ENCODE measurements at regions not wholly inside any gene's neighbourhood (a gene's known extent, or its start where the extent isn't known, plus 50 kb on each side); places are given as distances from the start of the nearest gene placed in this dataset.

DNA sequence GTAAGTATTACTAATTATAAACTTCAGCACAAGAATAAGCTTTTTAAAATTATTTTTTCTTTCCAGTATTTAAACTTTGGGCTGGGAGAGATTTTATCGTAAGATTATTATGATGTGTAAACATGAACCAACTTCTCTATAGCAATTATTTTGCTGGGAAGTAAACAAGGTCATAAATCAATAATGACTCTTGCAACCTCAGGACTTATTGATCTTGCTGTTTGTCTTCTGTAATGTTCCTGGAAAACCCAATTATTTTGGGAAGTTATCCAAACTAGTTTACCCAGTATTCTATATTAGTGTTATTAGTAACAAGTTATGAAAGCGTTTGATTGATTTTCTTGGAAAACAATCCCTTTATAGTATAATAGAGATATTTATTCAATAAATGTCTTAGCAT is 174.9 kb downstream of the PPP1R2C start:
- Histone ChIP-seq H3K9me3 (ENCODE audit: control insufficient read depth, low read depth, low read length) (no peaks in the 10 kb centered on the region), H3K36me3 (ENCODE audit: control insufficient read depth in 2 of 2, extremely low read depth in 1 of 2, insufficient read depth in 2 of 2, low read length in 2 of 2) (no peaks in the 10 kb centered on the region), H3K4me3 (ENCODE audit: control insufficient read depth in 2 of 3, extremely low read depth in 1 of 3, insufficient read depth in 2 of 3, low read depth in 1 of 3, low read length in 3 of 3) (no peak overlapping the region), H3K27me3 (ENCODE audit: control insufficient read depth, extremely low read depth, insufficient read depth, low read length) (no peaks in the 10 kb centered on the region), H3K79me2 (ENCODE audit: control insufficient read depth, insufficient read depth, low read length) (no peaks in the 10 kb centered on the region), H3K4me2 (ENCODE audit: control insufficient read depth, extremely low read depth, insufficient read depth, low read depth, low read length) (no peak overlapping the region), H3K4me1 (ENCODE audit: control insufficient read depth, extremely low read depth, insufficient read depth, low read length) (no peaks in the 10 kb centered on the region), H3K9ac (ENCODE audit: control insufficient read depth, extremely low read depth, insufficient read depth, low read length) (no peak overlapping the region), H3K9me1 (ENCODE audit: control insufficient read depth, extremely low read depth, insufficient read depth, low read length) (no peaks in the 10 kb centered on the region), H4K20me1 (ENCODE audit: control insufficient read depth, extremely low read depth, insufficient read depth, low read length) (no peaks in the 10 kb centered on the region), H3K27ac (ENCODE audit: control insufficient read depth, insufficient read depth, low read length) (no peak overlapping the region), H2AFZ (ENCODE audit: control insufficient read depth, low read length) (no peak overlapping the region)
- dilution Hi-C loops (cut with MboI; ENCODE audit: extremely low pct_ligation_motif_present, low sequenced_read_pairs), result no loop called here
- DNase-seq (ENCODE audit: low read depth, low spot score) (no peak), FAIRE-seq (no peak)
- TF ChIP-seq EZH2 (IDR thresholded peaks at IDR 0.05; ENCODE audit: low read length), result no peak
- TF ChIP-seq, protein P1, sequence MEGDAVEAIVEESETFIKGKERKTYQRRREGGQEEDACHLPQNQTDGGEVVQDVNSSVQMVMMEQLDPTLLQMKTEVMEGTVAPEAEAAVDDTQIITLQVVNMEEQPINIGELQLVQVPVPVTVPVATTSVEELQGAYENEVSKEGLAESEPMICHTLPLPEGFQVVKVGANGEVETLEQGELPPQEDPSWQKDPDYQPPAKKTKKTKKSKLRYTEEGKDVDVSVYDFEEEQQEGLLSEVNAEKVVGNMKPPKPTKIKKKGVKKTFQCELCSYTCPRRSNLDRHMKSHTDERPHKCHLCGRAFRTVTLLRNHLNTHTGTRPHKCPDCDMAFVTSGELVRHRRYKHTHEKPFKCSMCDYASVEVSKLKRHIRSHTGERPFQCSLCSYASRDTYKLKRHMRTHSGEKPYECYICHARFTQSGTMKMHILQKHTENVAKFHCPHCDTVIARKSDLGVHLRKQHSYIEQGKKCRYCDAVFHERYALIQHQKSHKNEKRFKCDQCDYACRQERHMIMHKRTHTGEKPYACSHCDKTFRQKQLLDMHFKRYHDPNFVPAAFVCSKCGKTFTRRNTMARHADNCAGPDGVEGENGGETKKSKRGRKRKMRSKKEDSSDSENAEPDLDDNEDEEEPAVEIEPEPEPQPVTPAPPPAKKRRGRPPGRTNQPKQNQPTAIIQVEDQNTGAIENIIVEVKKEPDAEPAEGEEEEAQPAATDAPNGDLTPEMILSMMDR (optimal IDR thresholded peaks at IDR 0.05 in 1 of 3, IDR thresholded peaks at IDR 0.05 in 1 of 3, conservative IDR thresholded peaks at IDR 0.05 in 1 of 3; ENCODE audit: extremely low read depth in 1 of 3, insufficient read depth in 2 of 3, low read length in 3 of 3), result no peak

DNA sequence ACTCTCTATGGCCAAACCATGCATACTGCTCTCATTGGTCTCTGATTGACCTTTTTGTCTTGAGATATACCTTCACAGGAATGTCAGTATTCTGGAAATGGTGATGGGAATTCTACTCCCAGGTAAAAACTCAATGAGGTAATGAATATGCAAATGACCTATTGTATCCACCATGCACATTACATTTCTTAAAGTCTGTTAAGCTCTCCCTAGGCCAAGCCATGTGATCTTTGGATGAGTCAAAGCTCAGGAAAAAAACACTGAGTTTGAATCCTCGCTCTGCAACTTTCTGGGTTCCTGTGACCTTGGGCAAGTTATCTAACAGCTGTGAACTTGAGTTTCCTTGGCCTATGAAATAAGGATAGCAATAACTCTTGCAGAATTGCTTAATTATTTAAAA is 175.4 kb downstream of the PPP1R2C start:
- no peak overlapping the region for H3K27ac ChIP-seq (ENCODE audit: control insufficient read depth, insufficient read depth, low read length)
- H3K4me1 ChIP-seq (ENCODE audit: control insufficient read depth, extremely low read depth, insufficient read depth, low read length), result no peaks in the 10 kb centered on the region
- no peaks in the 10 kb centered on the region for H4K20me1 ChIP-seq (ENCODE audit: control insufficient read depth, extremely low read depth, insufficient read depth, low read length)
- no peak overlapping the region for H3K4me3 ChIP-seq (ENCODE audit: control insufficient read depth in 2 of 3, extremely low read depth in 1 of 3, insufficient read depth in 2 of 3, low read depth in 1 of 3, low read length in 3 of 3)
- no peaks in the 10 kb centered on the region for H3K36me3 ChIP-seq (ENCODE audit: control insufficient read depth in 2 of 2, extremely low read depth in 1 of 2, insufficient read depth in 2 of 2, low read length in 2 of 2)
- no peak overlapping the region for H2AFZ ChIP-seq (ENCODE audit: control insufficient read depth, low read length)
- no peaks in the 10 kb centered on the region for H3K9me1 ChIP-seq (ENCODE audit: control insufficient read depth, extremely low read depth, insufficient read depth, low read length)
- H3K9ac ChIP-seq (ENCODE audit: control insufficient read depth, extremely low read depth, insufficient read depth, low read length), result no peak overlapping the region
- dilution Hi-C loops (cut with MboI; ENCODE audit: extremely low pct_ligation_motif_present, low sequenced_read_pairs), result no loop called here
- H3K79me2 ChIP-seq (ENCODE audit: control insufficient read depth, insufficient read depth, low read length), result no peaks in the 10 kb centered on the region
- no peak for TF ChIP-seq EZH2 (IDR thresholded peaks at IDR 0.05; ENCODE audit: low read length)
- TF ChIP-seq, protein P1 (optimal IDR thresholded peaks at IDR 0.05 in 1 of 3, IDR thresholded peaks at IDR 0.05 in 1 of 3, conservative IDR thresholded peaks at IDR 0.05 in 1 of 3; ENCODE audit: extremely low read depth in 1 of 3, insufficient read depth in 2 of 3, low read length in 3 of 3), result no peak
- H3K4me2 ChIP-seq (ENCODE audit: control insufficient read depth, extremely low read depth, insufficient read depth, low read depth, low read length), result no peak overlapping the region
- H3K27me3 ChIP-seq (ENCODE audit: control insufficient read depth, extremely low read depth, insufficient read depth, low read length), result no peaks in the 10 kb centered on the region
- DNase-seq (ENCODE audit: low read depth, low spot score), result no peak
- no peaks in the 10 kb centered on the region for H3K9me3 ChIP-seq (ENCODE audit: control insufficient read depth, low read depth, low read length)
- FAIRE-seq, result no peak

Data from keratinocyte (primary cell).